Calu3 (cell line): ENCODE measurements at regions not wholly inside any gene's neighbourhood (a gene's known extent, or its start where the extent isn't known, plus 50 kb on each side); places are given as distances from the start of the nearest gene placed in this dataset.
"Not testable (repeated sequence)": the region's sequence is repeated elsewhere in the genome, so short reads cannot be mapped to it uniquely, and the experiment has no call there.

Experiments used
- BruUV-seq: library from RNA; stranded (reverse); fragments of 400-500 nt; replicated peaks from 2 replicates; lab custom pipeline; 2021; lab: Mats Ljungman, UMichigan
- CTCF ChIA-PET: fragments of 300-600 bp; sonication (Branson Sonifier 250); formaldehyde crosslinking; loops from one replicate; lab custom pipeline; 2022; ENCODE audit warnings: antibody characterized with exemption; lab: Charles Lee
- DNase-seq: peaks from one replicate; pipeline ENCODE4 v3.0.0; 2022
- H3K27ac Mint-ChIP-seq: one replicate; pipeline ENCODE4 v1.8.0; 2022; ENCODE audit warnings: mixed read lengths; ENCODE audit not compliant: unreplicated experiment
- H3K27me3 Mint-ChIP-seq: one replicate; pipeline ENCODE4 v1.8.0; 2022; ENCODE audit warnings: mixed read lengths; ENCODE audit not compliant: unreplicated experiment
- H3K36me3 Mint-ChIP-seq: one replicate; pipeline ENCODE4 v1.8.0; 2022; ENCODE audit warnings: mild to moderate bottlenecking, moderate library complexity, mixed read lengths; ENCODE audit not compliant: insufficient read depth, unreplicated experiment
- H3K4me1 Mint-ChIP-seq: one replicate; pipeline ENCODE4 v1.8.0; 2022; ENCODE audit warnings: mild to moderate bottlenecking, low read depth, mixed read lengths; ENCODE audit not compliant: unreplicated experiment
- H3K4me3 Mint-ChIP-seq: one replicate; pipeline ENCODE4 v1.8.0; 2022; ENCODE audit warnings: mild to moderate bottlenecking, low read depth, moderate library complexity, mixed read lengths; ENCODE audit not compliant: unreplicated experiment
- H3K9me3 Mint-ChIP-seq: one replicate; pipeline ENCODE4 v1.8.0; 2022; ENCODE audit warnings: low read depth, mixed read lengths; ENCODE audit not compliant: unreplicated experiment
- intact Hi-C: fragments of 100-400 bp; cut with micrococcal nuclease; formaldehyde crosslinking; loops from one replicate; pipeline ENCODE4 v1.10.0; 2022; ENCODE audit not compliant: unreplicated experiment
- TF ChIP-seq, protein P1 (sequence below): fragments of 200-600 bp; IDR thresholded peaks from one replicate; pipeline ENCODE4 v1.8.0; 2022; ENCODE audit warnings: antibody characterized with exemption; ENCODE audit not compliant: unreplicated experiment

- intact Hi-C loops, H3K9me3 Mint-ChIP-seq, H3K36me3 Mint-ChIP-seq, DNase-seq, H3K4me3 Mint-ChIP-seq, H3K4me1 Mint-ChIP-seq, H3K27me3 Mint-ChIP-seq, BruUV-seq, CTCF ChIA-PET, H3K27ac Mint-ChIP-seq: not testable (repeated sequence)
These were observed 51.2 kb upstream of the MB21D2 start for GRCh38 chr3:192968901-192969300.

DNA sequence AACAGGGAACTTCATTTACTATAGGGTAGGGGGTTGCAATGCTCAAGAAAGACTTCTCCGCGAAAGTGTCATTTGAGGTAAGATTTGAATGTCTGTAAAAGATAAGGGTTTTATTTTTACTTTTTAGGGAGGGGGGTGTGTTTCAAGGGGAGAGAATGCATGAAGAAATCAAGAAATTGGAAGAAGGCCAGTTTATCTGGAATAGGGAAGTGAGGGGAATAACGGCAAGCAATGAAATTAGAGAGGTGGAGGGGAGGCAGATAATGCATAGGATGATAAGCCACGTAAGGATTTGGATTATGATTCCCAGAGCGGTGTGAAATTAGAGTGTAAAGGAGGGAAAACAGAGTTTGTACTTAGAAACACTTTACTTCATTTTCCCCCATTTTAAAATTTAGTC lies 63.0 kb upstream of the MB21D2 start:
- CTCF ChIA-PET = interaction anchor here (0.6 kb wide), 1 partner anchor 54 kb away, joined by 4 read pairs; no protein-coding TSS in a partner anchor
- Mint-ChIP-seq H3K4me3 (no peak overlapping the region), H3K27me3 (no peaks in the 10 kb centered on the region), H3K9me3 (peaks cover 4% of the 10 kb centered on the region), H3K27ac (no peak overlapping the region), H3K4me1 (no peaks in the 10 kb centered on the region), H3K36me3 (no peaks in the 10 kb centered on the region)
- TF ChIP-seq, protein P1, sequence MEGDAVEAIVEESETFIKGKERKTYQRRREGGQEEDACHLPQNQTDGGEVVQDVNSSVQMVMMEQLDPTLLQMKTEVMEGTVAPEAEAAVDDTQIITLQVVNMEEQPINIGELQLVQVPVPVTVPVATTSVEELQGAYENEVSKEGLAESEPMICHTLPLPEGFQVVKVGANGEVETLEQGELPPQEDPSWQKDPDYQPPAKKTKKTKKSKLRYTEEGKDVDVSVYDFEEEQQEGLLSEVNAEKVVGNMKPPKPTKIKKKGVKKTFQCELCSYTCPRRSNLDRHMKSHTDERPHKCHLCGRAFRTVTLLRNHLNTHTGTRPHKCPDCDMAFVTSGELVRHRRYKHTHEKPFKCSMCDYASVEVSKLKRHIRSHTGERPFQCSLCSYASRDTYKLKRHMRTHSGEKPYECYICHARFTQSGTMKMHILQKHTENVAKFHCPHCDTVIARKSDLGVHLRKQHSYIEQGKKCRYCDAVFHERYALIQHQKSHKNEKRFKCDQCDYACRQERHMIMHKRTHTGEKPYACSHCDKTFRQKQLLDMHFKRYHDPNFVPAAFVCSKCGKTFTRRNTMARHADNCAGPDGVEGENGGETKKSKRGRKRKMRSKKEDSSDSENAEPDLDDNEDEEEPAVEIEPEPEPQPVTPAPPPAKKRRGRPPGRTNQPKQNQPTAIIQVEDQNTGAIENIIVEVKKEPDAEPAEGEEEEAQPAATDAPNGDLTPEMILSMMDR = no peak
- no peak for DNase-seq
- intact Hi-C loops = no loop called here
- no TSS peak for BruUV-seq

- BruUV-seq = no TSS peak
- CTCF ChIA-PET = no interaction called here
- Mint-ChIP-seq H3K4me1 (no peaks in the 10 kb centered on the region), H3K27ac (no peak overlapping the region), H3K27me3 (no peaks in the 10 kb centered on the region), H3K4me3 (no peak overlapping the region), H3K9me3 (no peaks in the 10 kb centered on the region), H3K36me3 (no peaks in the 10 kb centered on the region)
- TF ChIP-seq, protein P1 = no peak
- intact Hi-C loops = no loop called here
- DNase-seq = no peak
These were observed 68.7 kb upstream of the MB21D2 start for GRCh38 chr3:192986379-192986778.

GRCh38 chr3:192991356-192991755 lies 73.7 kb upstream of the MB21D2 start:
- TF ChIP-seq, protein P1 = no peak
- H3K27ac Mint-ChIP-seq = no peak overlapping the region
- CTCF ChIA-PET = no interaction called here
- H3K4me3 Mint-ChIP-seq = no peak overlapping the region
- intact Hi-C loops = no loop called here
- BruUV-seq = no TSS peak
- H3K9me3 Mint-ChIP-seq = no peaks in the 10 kb centered on the region
- no peaks in the 10 kb centered on the region for H3K4me1 Mint-ChIP-seq
- H3K27me3 Mint-ChIP-seq = peaks cover 5% of the 10 kb centered on the region
- no peaks in the 10 kb centered on the region for H3K36me3 Mint-ChIP-seq
- no peak for DNase-seq

GRCh38 chr3:192992361-192992760 lies 74.7 kb upstream of the MB21D2 start:
- H3K4me3 Mint-ChIP-seq = no peak overlapping the region
- H3K27ac Mint-ChIP-seq = no peak overlapping the region
- H3K27me3 Mint-ChIP-seq = peaks cover 15% of the 10 kb centered on the region
- H3K4me1 Mint-ChIP-seq = no peaks in the 10 kb centered on the region
- H3K36me3 Mint-ChIP-seq = no peaks in the 10 kb centered on the region
- BruUV-seq = no TSS peak
- CTCF ChIA-PET = interaction anchor here (0.7 kb wide), 1 partner anchor 476 kb away, joined by 5 read pairs; no protein-coding TSS in a partner anchor
- TF ChIP-seq, protein P1 = no peak
- H3K9me3 Mint-ChIP-seq = no peaks in the 10 kb centered on the region
- intact Hi-C loops = no loop called here
- DNase-seq = no peak
